COR-L47 (cell line): ENCODE measurements at regions not wholly inside any gene's neighbourhood (a gene's known extent, or its start where the extent isn't known, plus 50 kb on each side); places are given as distances from the start of the nearest gene placed in this dataset.

Experiments used
- DNase-seq: peaks from one replicate; lab custom pipeline; 2025; lab: John Stamatoyannopoulos, UW

- no peak for DNase-seq
These were observed 268.1 kb downstream of the KLF6 start for GRCh38 chr10:3516923-3517255.

- no peak for DNase-seq
These were observed 268.6 kb downstream of the KLF6 start for GRCh38 chr10:3516234-3516922.

- no peak for DNase-seq
These were observed 270.3 kb downstream of the KLF6 start for GRCh38 chr10:3514691-3515090.

GRCh38 chr10:3512263-3512662 is 272.7 kb downstream of the KLF6 start:
- no peak for DNase-seq

GRCh38 chr10:3511483-3511882 is 273.5 kb downstream of the KLF6 start:
- DNase-seq = no peak

- DNase-seq = no peak
These were observed 274.3 kb downstream of the KLF6 start for GRCh38 chr10:3510741-3511140.

- DNase-seq = no peak
These were observed 275.7 kb downstream of the KLF6 start for GRCh38 chr10:3509355-3509754.

GRCh38 chr10:3503299-3503698 is 281.7 kb downstream of the KLF6 start:
- DNase-seq = no peak

- peak; percentile 10 for DNase-seq
These were observed 282.3 kb downstream of the KLF6 start for GRCh38 chr10:3502673-3503072.

GRCh38 chr10:3500408-3500856 is 284.6 kb downstream of the KLF6 start:
- DNase-seq = no peak

- no peak for DNase-seq
These were observed 285.9 kb downstream of the KLF6 start for GRCh38 chr10:3499120-3499519.

GRCh38 chr10:3497581-3497980 is 287.4 kb downstream of the KLF6 start:
- no peak for DNase-seq

GRCh38 chr10:3496138-3496537 is 288.9 kb downstream of the KLF6 start:
- no peak for DNase-seq

- DNase-seq = no peak
These were observed 289.7 kb downstream of the KLF6 start for GRCh38 chr10:3495281-3495680.

GRCh38 chr10:3494838-3495230 is 290.2 kb downstream of the KLF6 start:
- DNase-seq = no peak

- no peak for DNase-seq
These were observed 290.7 kb downstream of the KLF6 start for GRCh38 chr10:3494131-3494837.

- DNase-seq = no peak
These were observed 291.4 kb downstream of the KLF6 start for GRCh38 chr10:3493621-3494020.

- no peak for DNase-seq
These were observed 293.4 kb downstream of the KLF6 start for GRCh38 chr10:3491571-3491970.

GRCh38 chr10:3487228-3487627 is 297.8 kb downstream of the KLF6 start:
- no peak for DNase-seq

- peak; percentile 61 for DNase-seq
These were observed 298.5 kb downstream of the KLF6 start for GRCh38 chr10:3486346-3487065.

GRCh38 chr10:3485057-3485686 is 299.8 kb downstream of the KLF6 start:
- no peak for DNase-seq

GRCh38 chr10:3484306-3485056 is 300.5 kb downstream of the KLF6 start:
- DNase-seq = peak; percentile 30
